CD4-positive, alpha-beta T cell treated with Interleukin-15 for 1 hour (primary cell): ENCODE measurements at regions not wholly inside any gene's neighbourhood (a gene's known extent, or its start where the extent isn't known, plus 50 kb on each side); places are given as distances from the start of the nearest gene placed in this dataset.

Experiments used
- DNase-seq: peaks from one replicate; pipeline ENCODE4 v3.0.0-alpha.2; 2020

- no peak for DNase-seq
These were observed 94.4 kb downstream of the NCR2 start for GRCh38 chr6:41429506-41430504.

GRCh38 chr6:41430875-41431274 lies 95.5 kb downstream of the NCR2 start:
- DNase-seq = no peak

GRCh38 chr6:41432280-41432679 lies 96.9 kb downstream of the NCR2 start:
- DNase-seq = no peak

GRCh38 chr6:41434803-41435481 lies 99.5 kb downstream of the NCR2 start:
- no peak for DNase-seq

- no peak for DNase-seq
These were observed 102.2 kb downstream of the NCR2 start for GRCh38 chr6:41437604-41438003.

- DNase-seq = no peak
These were observed 103.3 kb downstream of the NCR2 start for GRCh38 chr6:41438746-41439145.

GRCh38 chr6:41439524-41440418 lies 104.4 kb downstream of the NCR2 start:
- DNase-seq = peak; percentile 45

GRCh38 chr6:41440958-41441357 lies 105.2 kb upstream of the FOXP4 start:
- no peak for DNase-seq

GRCh38 chr6:41441598-41442351 lies 104.4 kb upstream of the FOXP4 start:
- no peak for DNase-seq

GRCh38 chr6:41442352-41442672 lies 103.9 kb upstream of the FOXP4 start:
- DNase-seq = no peak

- no peak for DNase-seq
These were observed 103.2 kb upstream of the FOXP4 start for GRCh38 chr6:41442800-41443501.

- no peak for DNase-seq
These were observed 102.3 kb upstream of the FOXP4 start for GRCh38 chr6:41443616-41444525.

- DNase-seq = no peak
These were observed 100.9 kb upstream of the FOXP4 start for GRCh38 chr6:41445261-41445660.

- no peak for DNase-seq
These were observed 100.0 kb upstream of the FOXP4 start for GRCh38 chr6:41446132-41446531.

- DNase-seq = no peak
These were observed 99.2 kb upstream of the FOXP4 start for GRCh38 chr6:41446907-41447545.

- DNase-seq = no peak
These were observed 97.9 kb upstream of the FOXP4 start for GRCh38 chr6:41448256-41448655.

- no peak for DNase-seq
These were observed 96.6 kb upstream of the FOXP4 start for GRCh38 chr6:41449399-41450245.

GRCh38 chr6:41450581-41450980 lies 95.6 kb upstream of the FOXP4 start:
- DNase-seq = no peak

- no peak for DNase-seq
These were observed 95.1 kb upstream of the FOXP4 start for GRCh38 chr6:41451039-41451438.
